PFSK-1 (cell line): ENCODE measurements at regions not wholly inside any gene's neighbourhood (a gene's known extent, or its start where the extent isn't known, plus 50 kb on each side); places are given as distances from the start of the nearest gene placed in this dataset.

Experiments used
- FOXP2 ChIP-seq: optimal IDR thresholded peaks from 2 replicates; pipeline ENCODE3; 2011; ENCODE audit warnings: borderline replicate concordance, control low read depth, inconsistent platforms; ENCODE audit not compliant: insufficient read depth; ENCODE audit errors: extremely low read length, extremely low read depth
- POLR2AphosphoS5 ChIP-seq: IDR thresholded peaks from 2 replicates; pipeline ENCODE4 v1.6.1; 2012; ENCODE audit warnings: low read depth, mild to moderate bottlenecking, control low read depth, low read length, moderate library complexity
- SIN3A ChIP-seq: IDR thresholded peaks from 2 replicates; pipeline ENCODE4 v1.6.1; 2012; ENCODE audit warnings: mild to moderate bottlenecking, low read length, moderate library complexity, borderline replicate concordance; ENCODE audit not compliant: insufficient read depth
- TAF1 ChIP-seq: IDR thresholded peaks from 2 replicates; pipeline ENCODE4 v1.6.1; 2012; ENCODE audit warnings: low read length, control low read depth, borderline replicate concordance; ENCODE audit not compliant: insufficient read depth
- TF ChIP-seq, protein P1 (sequence below), 2 experiments: IDR thresholded peaks; 2 replicates each; pipeline versions ENCODE4 v1.6.1 to v1.8.0; 2011 to 2012; ENCODE audit warnings: low read depth in 2 of 2, low read length in 2 of 2, control low read depth in 1 of 2, inconsistent platforms in 1 of 2, mild to moderate bottlenecking in 1 of 2, moderate library complexity in 1 of 2; ENCODE audit not compliant: insufficient read depth in 1 of 2

DNA sequence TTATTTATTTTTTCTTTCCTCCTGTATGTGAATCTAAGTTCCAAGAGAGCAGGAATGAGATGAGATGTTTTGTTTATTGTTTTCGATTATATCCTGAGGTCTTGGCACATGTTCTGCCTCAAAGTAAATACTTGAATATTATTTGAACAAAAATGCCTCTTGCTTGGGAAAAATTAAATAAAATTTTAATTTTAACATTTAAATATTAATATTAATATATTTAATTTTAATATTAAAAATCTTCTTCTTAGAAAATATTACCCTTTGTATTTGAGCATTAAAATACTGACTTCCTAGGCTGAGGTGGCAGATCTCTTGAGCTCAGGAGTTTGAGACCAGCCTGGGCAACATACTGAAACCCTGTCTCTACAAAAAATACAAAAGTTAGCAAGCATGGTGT lies 123.4 kb upstream of the SEMA3D start:
- TF ChIP-seq TAF1 (no peak), FOXP2 (no peak), SIN3A (no peak), POLR2AphosphoS5 (no peak)
- TF ChIP-seq, protein P1, sequence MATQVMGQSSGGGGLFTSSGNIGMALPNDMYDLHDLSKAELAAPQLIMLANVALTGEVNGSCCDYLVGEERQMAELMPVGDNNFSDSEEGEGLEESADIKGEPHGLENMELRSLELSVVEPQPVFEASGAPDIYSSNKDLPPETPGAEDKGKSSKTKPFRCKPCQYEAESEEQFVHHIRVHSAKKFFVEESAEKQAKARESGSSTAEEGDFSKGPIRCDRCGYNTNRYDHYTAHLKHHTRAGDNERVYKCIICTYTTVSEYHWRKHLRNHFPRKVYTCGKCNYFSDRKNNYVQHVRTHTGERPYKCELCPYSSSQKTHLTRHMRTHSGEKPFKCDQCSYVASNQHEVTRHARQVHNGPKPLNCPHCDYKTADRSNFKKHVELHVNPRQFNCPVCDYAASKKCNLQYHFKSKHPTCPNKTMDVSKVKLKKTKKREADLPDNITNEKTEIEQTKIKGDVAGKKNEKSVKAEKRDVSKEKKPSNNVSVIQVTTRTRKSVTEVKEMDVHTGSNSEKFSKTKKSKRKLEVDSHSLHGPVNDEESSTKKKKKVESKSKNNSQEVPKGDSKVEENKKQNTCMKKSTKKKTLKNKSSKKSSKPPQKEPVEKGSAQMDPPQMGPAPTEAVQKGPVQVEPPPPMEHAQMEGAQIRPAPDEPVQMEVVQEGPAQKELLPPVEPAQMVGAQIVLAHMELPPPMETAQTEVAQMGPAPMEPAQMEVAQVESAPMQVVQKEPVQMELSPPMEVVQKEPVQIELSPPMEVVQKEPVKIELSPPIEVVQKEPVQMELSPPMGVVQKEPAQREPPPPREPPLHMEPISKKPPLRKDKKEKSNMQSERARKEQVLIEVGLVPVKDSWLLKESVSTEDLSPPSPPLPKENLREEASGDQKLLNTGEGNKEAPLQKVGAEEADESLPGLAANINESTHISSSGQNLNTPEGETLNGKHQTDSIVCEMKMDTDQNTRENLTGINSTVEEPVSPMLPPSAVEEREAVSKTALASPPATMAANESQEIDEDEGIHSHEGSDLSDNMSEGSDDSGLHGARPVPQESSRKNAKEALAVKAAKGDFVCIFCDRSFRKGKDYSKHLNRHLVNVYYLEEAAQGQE (IDR thresholded peaks at IDR 0.05; ENCODE audit: insufficient read depth in 1 of 2, low read depth in 2 of 2, low read length in 2 of 2) = no peak

- TF ChIP-seq POLR2AphosphoS5 (no peak), SIN3A (no peak), TAF1 (no peak), FOXP2 (no peak)
- TF ChIP-seq, protein P1 (IDR thresholded peaks at IDR 0.05; ENCODE audit: insufficient read depth in 1 of 2, low read depth in 2 of 2, low read length in 2 of 2) = no peak
Measured at GRCh38 chr7:85306115-85306514, 119.3 kb upstream of the SEMA3D start.

GRCh38 chr7:85294176-85294575 lies 107.3 kb upstream of the SEMA3D start:
- TF ChIP-seq FOXP2 (no peak), POLR2AphosphoS5 (no peak), TAF1 (no peak), SIN3A (no peak)
- TF ChIP-seq, protein P1 (IDR thresholded peaks at IDR 0.05; ENCODE audit: insufficient read depth in 1 of 2, low read depth in 2 of 2, low read length in 2 of 2) = no peak

DNA sequence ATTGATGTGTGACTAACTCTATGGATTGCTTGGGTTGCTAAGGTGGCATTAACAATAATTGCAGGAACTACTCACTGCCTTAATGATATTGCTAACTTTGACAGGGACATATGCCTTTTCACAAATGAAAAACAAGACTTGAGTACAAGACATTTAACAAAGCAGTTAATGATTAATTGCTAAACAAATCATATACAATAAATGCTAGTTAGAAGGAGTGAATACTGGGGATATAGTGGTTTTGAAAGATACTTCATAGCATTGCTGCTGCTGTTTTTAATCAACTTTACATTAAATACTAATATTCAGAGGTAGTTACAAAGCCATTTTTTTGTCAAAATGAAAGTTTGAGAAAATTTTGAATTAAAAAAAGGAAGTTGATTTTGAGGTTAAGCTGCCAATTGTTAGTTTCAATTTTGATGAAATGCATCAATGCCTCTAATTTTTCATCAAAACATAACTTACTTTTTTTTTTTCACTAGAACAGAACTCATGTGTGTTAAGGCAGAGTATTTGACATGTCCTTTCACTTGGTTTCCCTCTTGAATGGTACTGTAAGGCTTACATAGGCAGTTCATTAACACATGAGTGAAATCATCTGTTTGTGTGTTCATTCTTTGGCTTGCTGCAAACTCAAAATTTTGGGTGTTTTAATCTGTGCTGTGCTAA lies 106.2 kb upstream of the SEMA3D start:
- TF ChIP-seq TAF1 = no peak
- TF ChIP-seq FOXP2 = no peak
- TF ChIP-seq, protein P1 (IDR thresholded peaks at IDR 0.05; ENCODE audit: insufficient read depth in 1 of 2, low read depth in 2 of 2, low read length in 2 of 2) = no peak
- no peak for TF ChIP-seq POLR2AphosphoS5

- TF ChIP-seq TAF1 (no peak), POLR2AphosphoS5 (no peak), SIN3A (no peak), FOXP2 (no peak)
- TF ChIP-seq, protein P1 (IDR thresholded peaks at IDR 0.05; ENCODE audit: insufficient read depth in 1 of 2, low read depth in 2 of 2, low read length in 2 of 2) = no peak
Measured at GRCh38 chr7:85290269-85290668, 103.4 kb upstream of the SEMA3D start.
